Calu3 (cell line): ENCODE measurements at regions not wholly inside any gene's neighbourhood (a gene's known extent, or its start where the extent isn't known, plus 50 kb on each side); places are given as distances from the start of the nearest gene placed in this dataset.
"Not testable (repeated sequence)": the region's sequence is repeated elsewhere in the genome, so short reads cannot be mapped to it uniquely, and the experiment has no call there.

Experiments used
- BruUV-seq: library from RNA; stranded (reverse); fragments of 400-500 nt; replicated peaks from 2 replicates; lab custom pipeline; 2021; lab: Mats Ljungman, UMichigan
- CTCF ChIA-PET: fragments of 300-600 bp; sonication (Branson Sonifier 250); formaldehyde crosslinking; loops from one replicate; lab custom pipeline; 2022; ENCODE audit warnings: antibody characterized with exemption; lab: Charles Lee
- DNase-seq: peaks from one replicate; pipeline ENCODE4 v3.0.0; 2022
- H3K27ac Mint-ChIP-seq: one replicate; pipeline ENCODE4 v1.8.0; 2022; ENCODE audit warnings: mixed read lengths; ENCODE audit not compliant: unreplicated experiment
- H3K27me3 Mint-ChIP-seq: one replicate; pipeline ENCODE4 v1.8.0; 2022; ENCODE audit warnings: mixed read lengths; ENCODE audit not compliant: unreplicated experiment
- H3K36me3 Mint-ChIP-seq: one replicate; pipeline ENCODE4 v1.8.0; 2022; ENCODE audit warnings: mild to moderate bottlenecking, moderate library complexity, mixed read lengths; ENCODE audit not compliant: insufficient read depth, unreplicated experiment
- H3K4me1 Mint-ChIP-seq: one replicate; pipeline ENCODE4 v1.8.0; 2022; ENCODE audit warnings: mild to moderate bottlenecking, low read depth, mixed read lengths; ENCODE audit not compliant: unreplicated experiment
- H3K4me3 Mint-ChIP-seq: one replicate; pipeline ENCODE4 v1.8.0; 2022; ENCODE audit warnings: mild to moderate bottlenecking, low read depth, moderate library complexity, mixed read lengths; ENCODE audit not compliant: unreplicated experiment
- H3K9me3 Mint-ChIP-seq: one replicate; pipeline ENCODE4 v1.8.0; 2022; ENCODE audit warnings: low read depth, mixed read lengths; ENCODE audit not compliant: unreplicated experiment
- CTCF ChIP-seq: fragments of 200-600 bp; IDR thresholded peaks from one replicate; pipeline ENCODE4 v1.8.0; 2022; ENCODE audit warnings: antibody characterized with exemption; ENCODE audit not compliant: unreplicated experiment
- intact Hi-C: fragments of 100-400 bp; cut with micrococcal nuclease; formaldehyde crosslinking; loops from one replicate; pipeline ENCODE4 v1.10.0; 2022; ENCODE audit not compliant: unreplicated experiment

- H3K4me3 Mint-ChIP-seq: no peak overlapping the region
- no peak for TF ChIP-seq CTCF
- no peaks in the 10 kb centered on the region for H3K27me3 Mint-ChIP-seq
- CTCF ChIA-PET: interaction anchor here (0.7 kb wide), 1 partner anchor 76 kb away, joined by 3 read pairs; no protein-coding TSS in a partner anchor
- DNase-seq: no peak
- H3K9me3 Mint-ChIP-seq: no peaks in the 10 kb centered on the region
- no peaks in the 10 kb centered on the region for H3K4me1 Mint-ChIP-seq
- intact Hi-C loops: no loop called here
- H3K27ac Mint-ChIP-seq: no peak overlapping the region
- no TSS peak for BruUV-seq
- H3K36me3 Mint-ChIP-seq: no peaks in the 10 kb centered on the region
Observed at GRCh38 chr14:71400871-71401321, 493.6 kb downstream of the PCNX1 start.

GRCh38 chr14:71402415-71402814 lies 495.2 kb downstream of the PCNX1 start:
- H3K9me3 Mint-ChIP-seq, DNase-seq, H3K36me3 Mint-ChIP-seq, intact Hi-C loops, H3K27me3 Mint-ChIP-seq, H3K4me3 Mint-ChIP-seq, H3K4me1 Mint-ChIP-seq, CTCF ChIA-PET, H3K27ac Mint-ChIP-seq, BruUV-seq: not testable (repeated sequence)

- TF ChIP-seq CTCF: no peak
- Mint-ChIP-seq H3K4me1 (no peaks in the 10 kb centered on the region), H3K9me3 (no peaks in the 10 kb centered on the region), H3K4me3 (no peak overlapping the region), H3K27ac (no peak overlapping the region), H3K27me3 (no peaks in the 10 kb centered on the region), H3K36me3 (no peaks in the 10 kb centered on the region)
- intact Hi-C loops: loop anchor here (1.0 kb wide), 2 partner anchors 81 to 264 kb away; no protein-coding TSS in a partner anchor
- BruUV-seq: no TSS peak
- DNase-seq: peak; percentile 29
- CTCF ChIA-PET: interaction anchor here (0.7 to 1.5 kb wide), 6 partner anchors 10 to 263 kb away, joined by 3 to 6 read pairs (median 4); no protein-coding TSS in a partner anchor
Observed at GRCh38 chr14:71403656-71404055, 496.4 kb downstream of the PCNX1 start.

GRCh38 chr14:71405676-71406075 lies 498.4 kb downstream of the PCNX1 start:
- Mint-ChIP-seq H3K4me3 (no peak overlapping the region), H3K4me1 (no peaks in the 10 kb centered on the region), H3K36me3 (peaks cover 6% of the 10 kb centered on the region), H3K9me3 (no peaks in the 10 kb centered on the region), H3K27me3 (no peaks in the 10 kb centered on the region), H3K27ac (no peak overlapping the region)
- no TSS peak for BruUV-seq
- CTCF ChIA-PET: no interaction called here
- intact Hi-C loops: no loop called here
- DNase-seq: no peak
- no peak for TF ChIP-seq CTCF

GRCh38 chr14:71408362-71409030 lies 501.2 kb downstream of the PCNX1 start:
- Mint-ChIP-seq H3K4me3 (no peak overlapping the region), H3K9me3 (no peaks in the 10 kb centered on the region), H3K27me3 (no peaks in the 10 kb centered on the region), H3K27ac (no peak overlapping the region), H3K4me1 (no peaks in the 10 kb centered on the region), H3K36me3 (peaks cover 6% of the 10 kb centered on the region)
- no TSS peak for BruUV-seq
- intact Hi-C loops: no loop called here
- DNase-seq: no peak
- CTCF ChIA-PET: no interaction called here
- no peak for TF ChIP-seq CTCF
